Stromal cell of bone marrow (primary cell): ENCODE measurements at regions not wholly inside any gene's neighbourhood (a gene's known extent, or its start where the extent isn't known, plus 50 kb on each side); places are given as distances from the start of the nearest gene placed in this dataset.
"Not testable (repeated sequence)": the region's sequence is repeated elsewhere in the genome, so short reads cannot be mapped to it uniquely, and the experiment has no call there.

ENCODE experiments used
- DNase-seq: peaks from one replicate; pipeline ENCODE4 v3.0.0-alpha.2; 2012; ENCODE audit warnings: low read depth

DNA sequence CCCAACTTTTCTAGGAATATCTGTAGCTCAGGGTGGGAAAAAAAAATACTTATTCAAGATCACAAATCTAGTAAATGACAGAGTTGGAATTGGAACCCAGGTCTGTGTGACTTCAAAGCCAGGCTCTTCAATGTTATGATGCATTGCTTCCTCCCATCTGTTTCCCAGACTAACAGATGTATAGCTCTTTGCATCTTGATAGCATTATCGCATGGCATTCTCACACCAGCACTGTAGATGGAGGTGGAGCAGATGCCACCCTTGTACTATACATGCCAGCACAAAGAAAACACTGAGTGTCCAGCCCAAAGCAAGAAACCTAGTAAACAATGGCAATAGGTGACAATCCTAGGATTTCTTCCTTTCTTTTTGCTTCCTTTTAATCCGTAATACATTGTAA, 497.3 kb downstream of the NEBL start:
- DNase-seq: no peak

- DNase-seq: no peak
These were observed 500.4 kb downstream of the NEBL start for GRCh38 chr10:20396701-20397100.

- no peak for DNase-seq
These were observed 500.9 kb downstream of the NEBL start for GRCh38 chr10:20396205-20396604.

DNA sequence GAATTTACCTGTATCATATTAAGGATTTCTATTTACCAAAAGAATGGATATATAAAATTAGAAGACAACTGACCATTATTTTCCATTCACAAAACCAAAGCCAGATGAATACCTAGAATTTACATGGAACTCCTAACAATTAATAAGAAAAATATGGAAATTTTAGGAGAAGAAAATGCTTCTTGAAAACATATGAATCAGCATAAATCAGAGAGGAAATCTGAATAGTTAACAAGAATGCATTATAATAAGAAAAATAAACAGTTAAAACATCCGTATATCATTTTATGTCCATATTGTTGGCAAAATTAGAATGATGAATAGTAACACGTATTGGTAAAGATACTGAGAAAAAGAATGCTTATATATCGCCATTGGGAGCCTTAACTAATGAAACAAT, 505.5 kb downstream of the NEBL start:
- no peak for DNase-seq

GRCh38 chr10:20381761-20382160, 515.4 kb downstream of the NEBL start:
- DNase-seq: no peak

DNA sequence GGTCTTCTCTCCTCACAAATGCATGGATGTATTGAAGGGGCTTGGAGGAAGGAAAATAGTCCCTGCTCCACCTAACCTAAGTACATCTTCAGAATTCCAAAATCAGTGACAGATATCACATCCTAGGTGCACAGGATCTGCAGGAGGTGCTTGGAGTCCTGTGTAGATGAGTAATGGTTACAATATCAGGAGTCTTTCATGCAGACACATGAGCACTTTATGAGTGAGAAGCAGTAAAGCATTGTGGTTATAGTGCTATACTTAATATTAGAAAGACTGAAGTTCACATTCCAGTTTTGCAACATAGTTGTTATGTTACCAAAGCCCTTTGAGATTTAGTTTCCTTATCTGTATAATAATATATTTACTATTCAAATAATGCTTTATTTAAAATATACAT, 516.7 kb downstream of the NEBL start:
- no peak for DNase-seq

- no peak for DNase-seq
These were observed 524.4 kb downstream of the NEBL start for GRCh38 chr10:20372748-20373147.

DNA sequence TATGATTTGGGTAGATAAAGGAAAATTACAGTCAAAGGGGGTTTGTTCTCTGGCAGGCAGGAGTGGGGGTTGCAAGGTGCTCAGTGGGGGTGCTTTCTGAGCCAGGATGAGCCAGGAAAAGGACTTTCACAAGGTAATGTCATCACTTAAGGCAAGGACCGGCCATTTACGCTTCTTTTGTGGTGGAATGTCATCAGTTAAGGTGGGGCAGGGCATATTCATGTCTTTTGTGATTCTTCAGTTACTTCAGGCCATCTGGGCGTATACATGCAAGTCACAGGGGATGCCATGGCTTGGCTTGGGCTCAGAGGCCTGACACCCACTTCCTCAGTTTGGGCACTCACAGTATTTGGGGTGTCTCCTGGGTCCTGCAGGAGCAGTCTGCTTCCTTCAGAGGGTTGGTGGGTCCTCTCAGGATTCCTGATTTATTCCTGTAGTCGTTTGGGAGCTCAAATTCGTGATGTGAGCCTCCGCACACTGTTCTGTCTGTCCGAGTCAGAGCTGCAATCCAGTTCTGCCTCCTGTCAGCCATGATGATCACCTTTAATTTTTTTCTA, 526.1 kb downstream of the NEBL start:
- not testable (repeated sequence) for DNase-seq

DNA sequence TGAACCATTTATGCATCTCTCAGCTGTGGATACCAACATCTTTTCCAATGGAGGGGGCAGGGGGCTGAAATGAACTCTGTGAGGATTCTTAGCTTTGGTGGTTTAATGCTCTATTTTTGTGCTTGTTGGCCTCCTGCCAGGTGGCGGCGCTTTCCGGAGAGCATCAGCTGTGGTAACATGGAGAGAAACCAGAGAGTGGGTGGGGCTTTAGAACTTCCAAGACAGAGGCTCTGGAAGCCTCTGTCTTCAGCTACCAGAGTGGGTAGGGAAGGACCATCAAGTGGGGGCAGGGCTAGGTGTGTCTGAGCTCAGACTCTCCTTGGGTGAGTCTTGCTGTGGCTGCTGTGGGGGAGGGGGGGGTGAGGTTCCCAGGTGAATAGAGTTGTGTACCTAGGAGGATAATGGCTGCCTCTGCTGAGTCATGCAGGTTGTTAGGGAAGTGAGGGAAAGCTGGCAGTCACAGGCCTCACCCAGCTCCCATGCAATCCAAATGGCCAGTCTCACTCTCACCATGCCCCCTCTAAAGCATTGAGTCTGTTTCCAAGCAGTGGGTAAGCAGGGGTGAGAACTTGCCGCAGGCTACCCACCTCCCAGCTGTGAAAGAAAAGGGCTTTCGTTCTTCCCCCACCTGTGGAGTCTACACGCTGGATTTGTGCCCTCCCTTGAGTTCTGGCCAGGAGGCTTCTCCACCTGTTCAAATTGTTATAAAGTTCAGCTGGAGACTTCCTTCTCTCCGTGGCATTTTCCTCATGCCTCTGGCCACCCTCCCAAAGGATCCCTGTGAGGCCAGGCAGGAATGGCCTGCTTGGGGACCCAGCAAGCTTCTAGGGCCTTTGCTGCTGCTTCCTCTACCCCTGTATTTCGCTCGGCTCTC, 527.0 kb downstream of the NEBL start:
- no peak for DNase-seq

DNA sequence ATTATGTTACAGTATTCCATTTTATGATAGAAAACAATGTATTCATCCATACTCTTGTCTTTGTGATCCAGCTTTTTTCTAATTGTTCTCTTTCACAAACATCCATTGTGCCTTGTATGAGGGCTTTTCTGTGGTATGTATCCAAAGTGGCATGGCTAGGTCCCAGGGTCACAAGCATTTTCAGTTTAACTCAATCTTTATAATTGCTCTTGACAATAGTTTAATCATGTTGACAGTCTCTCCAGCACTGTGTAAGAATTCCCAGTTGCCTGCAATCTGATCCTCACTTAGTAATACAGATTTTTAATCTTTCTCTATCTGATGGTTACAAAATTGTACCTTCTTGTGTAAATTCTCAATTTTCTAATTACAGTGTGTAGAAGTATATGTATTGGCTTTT, 533.4 kb downstream of the NEBL start:
- no peak for DNase-seq

- no peak for DNase-seq
These were observed 539.7 kb downstream of the PLXDC2 start for GRCh38 chr10:20355915-20356314.

GRCh38 chr10:20355011-20355410, 538.8 kb downstream of the PLXDC2 start:
- no peak for DNase-seq

GRCh38 chr10:20354166-20354565, 537.9 kb downstream of the PLXDC2 start:
- DNase-seq: no peak

- no peak for DNase-seq
These were observed 534.3 kb downstream of the PLXDC2 start for GRCh38 chr10:20350509-20350908.

DNA sequence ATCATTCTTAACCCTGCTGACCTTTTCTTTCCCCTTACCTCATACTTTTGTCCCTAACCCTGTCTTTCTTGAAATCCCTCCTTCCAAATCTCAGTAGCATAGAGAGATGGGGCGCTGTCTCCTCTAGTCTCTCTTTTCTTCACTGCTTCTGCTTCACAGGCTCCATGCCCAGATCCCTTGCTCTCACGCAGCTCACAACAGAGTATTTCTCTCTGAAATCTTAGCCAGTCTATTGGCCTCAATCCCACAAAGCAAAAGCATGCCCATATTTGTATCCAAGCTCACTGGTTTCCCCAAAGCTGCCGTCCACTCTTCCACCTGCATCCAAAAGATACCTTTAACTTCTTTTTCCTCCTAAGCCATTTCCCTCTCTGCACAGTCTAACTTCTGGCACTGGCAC, 526.8 kb downstream of the PLXDC2 start:
- DNase-seq: no peak
